Right lobe of liver (tissue), 4 donors: ENCODE measurements at regions not wholly inside any gene's neighbourhood (a gene's known extent, or its start where the extent isn't known, plus 50 kb on each side); places are given as distances from the start of the nearest gene placed in this dataset.

ENCODE experiments used
- CTCF ChIP-seq, 4 donors: fragments of 200-600 bp in 3 of 4; fragments of 450-650 bp in 1 of 4; IDR thresholded peaks; one replicate each; pipeline versions ENCODE4 v1.5.1 to v1.8.0; 2016 to 2022; ENCODE audit warnings: antibody characterized with exemption in 4 of 4, mild to moderate bottlenecking in 2 of 4
- POLR2A ChIP-seq: fragments of 450-650 bp; IDR thresholded peaks from one replicate; pipeline ENCODE4 v1.6.1; 2017; ENCODE audit warnings: antibody characterized with exemption, mild to moderate bottlenecking
- donor health status: DM: no; HTN: no; CAD: no.
- donor health status: DM: no; HTN: no; CAD: no.
- donor health status: DM: no; HTN: yes; CAD: no.

- TF ChIP-seq CTCF (IDR thresholded peaks at IDR 0.05) (no peak), POLR2A (no peak)
Observed at GRCh38 chr13:58884353-58885209, 1253.0 kb downstream of the PCDH17 start.
